ENCODE measurements at regions not wholly inside any gene's neighbourhood (a gene's known extent, or its start where the extent isn't known, plus 50 kb on each side); places are given as distances from the start of the nearest gene placed in this dataset.

DNA sequence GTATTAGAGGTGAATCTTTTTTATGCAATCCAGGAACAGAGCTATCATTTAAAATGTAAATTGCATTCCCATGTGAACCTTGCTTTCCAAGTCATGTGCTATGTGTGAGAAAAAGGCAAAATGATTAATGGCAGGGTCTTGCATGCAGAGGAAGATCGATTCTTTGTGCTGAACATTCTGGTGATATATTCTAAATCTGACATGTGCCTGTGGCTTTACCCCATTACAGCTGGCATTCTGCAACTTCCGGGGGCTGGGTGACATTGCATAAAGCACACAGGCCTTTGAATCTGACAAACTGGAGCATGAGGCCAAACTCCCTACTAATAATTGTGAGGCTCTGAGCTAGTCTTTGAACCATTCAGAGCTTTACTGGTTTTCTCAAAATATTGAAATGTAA is 1449.7 kb downstream of the CDH8 start:
- H3K36me3 ChIP-seq (ENCODE audit: control insufficient read depth, insufficient read depth, low read length) = no peaks in the 10 kb centered on the region
- TF ChIP-seq, protein P1, sequence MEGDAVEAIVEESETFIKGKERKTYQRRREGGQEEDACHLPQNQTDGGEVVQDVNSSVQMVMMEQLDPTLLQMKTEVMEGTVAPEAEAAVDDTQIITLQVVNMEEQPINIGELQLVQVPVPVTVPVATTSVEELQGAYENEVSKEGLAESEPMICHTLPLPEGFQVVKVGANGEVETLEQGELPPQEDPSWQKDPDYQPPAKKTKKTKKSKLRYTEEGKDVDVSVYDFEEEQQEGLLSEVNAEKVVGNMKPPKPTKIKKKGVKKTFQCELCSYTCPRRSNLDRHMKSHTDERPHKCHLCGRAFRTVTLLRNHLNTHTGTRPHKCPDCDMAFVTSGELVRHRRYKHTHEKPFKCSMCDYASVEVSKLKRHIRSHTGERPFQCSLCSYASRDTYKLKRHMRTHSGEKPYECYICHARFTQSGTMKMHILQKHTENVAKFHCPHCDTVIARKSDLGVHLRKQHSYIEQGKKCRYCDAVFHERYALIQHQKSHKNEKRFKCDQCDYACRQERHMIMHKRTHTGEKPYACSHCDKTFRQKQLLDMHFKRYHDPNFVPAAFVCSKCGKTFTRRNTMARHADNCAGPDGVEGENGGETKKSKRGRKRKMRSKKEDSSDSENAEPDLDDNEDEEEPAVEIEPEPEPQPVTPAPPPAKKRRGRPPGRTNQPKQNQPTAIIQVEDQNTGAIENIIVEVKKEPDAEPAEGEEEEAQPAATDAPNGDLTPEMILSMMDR (IDR thresholded peaks at IDR 0.05; ENCODE audit: insufficient read depth, low read depth, low read length) = no peak
- POLR2A ChIA-PET = no interaction called here
- no peak overlapping the region for H3K4me3 ChIP-seq (ENCODE audit: low read depth, low read length)
- CTCF ChIA-PET = no interaction called here
- no peaks in the 10 kb centered on the region for H3K27me3 ChIP-seq (ENCODE audit: control insufficient read depth, insufficient read depth, low read length)
- DNase-seq (ENCODE audit: low read depth) = no peak

DNA sequence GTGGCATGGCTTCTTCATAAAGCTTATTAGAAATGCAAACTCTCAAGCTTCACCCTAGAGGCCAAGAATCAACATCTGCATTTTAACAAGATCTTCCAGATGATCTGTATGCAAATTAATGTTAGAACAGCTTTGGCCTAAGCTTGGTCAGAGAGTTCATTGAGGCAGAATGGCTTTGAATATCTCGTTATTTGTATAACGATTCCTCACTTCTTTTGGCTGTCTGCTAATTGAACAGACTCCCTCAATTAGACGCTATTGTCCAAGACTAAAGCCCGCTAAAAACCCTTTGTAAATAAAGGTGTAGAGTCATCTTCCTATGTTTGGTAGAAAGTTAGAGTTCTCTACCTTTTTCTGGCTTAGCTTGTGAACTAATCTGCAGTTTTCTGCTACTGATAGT is 1453.7 kb downstream of the CDH8 start:
- no peak for DNase-seq (ENCODE audit: low read depth)
- TF ChIP-seq, protein P1 (IDR thresholded peaks at IDR 0.05; ENCODE audit: insufficient read depth, low read depth, low read length) = no peak
- H3K4me3 ChIP-seq (ENCODE audit: low read depth, low read length) = no peak overlapping the region
- ChIA-PET POLR2A (no interaction called here), CTCF (no interaction called here)
- no peaks in the 10 kb centered on the region for H3K27me3 ChIP-seq (ENCODE audit: control insufficient read depth, insufficient read depth, low read length)
- H3K36me3 ChIP-seq (ENCODE audit: control insufficient read depth, insufficient read depth, low read length) = no peaks in the 10 kb centered on the region

DNA sequence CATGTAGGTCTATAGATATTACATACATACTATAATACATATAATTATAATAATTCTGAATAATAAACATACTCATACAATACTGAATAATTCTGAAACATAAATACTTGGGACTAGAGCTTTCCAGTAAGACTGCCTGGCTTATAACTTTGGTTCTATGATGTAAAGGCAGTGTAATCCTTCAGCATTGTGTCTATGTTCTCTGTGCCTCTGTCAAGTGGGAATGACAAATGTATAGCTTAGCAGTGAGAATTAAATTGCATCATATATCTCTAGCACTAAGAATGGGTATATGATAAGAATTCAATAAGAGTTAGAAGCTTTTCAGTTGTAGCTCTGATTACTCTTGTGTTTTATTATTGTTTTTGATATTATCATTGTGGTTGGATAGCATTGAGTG is 1469.3 kb downstream of the CDH8 start:
- Histone ChIP-seq H3K4me3 (ENCODE audit: low read depth, low read length) (no peak overlapping the region), H3K27me3 (ENCODE audit: control insufficient read depth, insufficient read depth, low read length) (no peaks in the 10 kb centered on the region), H3K36me3 (ENCODE audit: control insufficient read depth, insufficient read depth, low read length) (no peaks in the 10 kb centered on the region)
- no peak for DNase-seq (ENCODE audit: low read depth)
- ChIA-PET POLR2A (no interaction called here), CTCF (no interaction called here)
- TF ChIP-seq, protein P1 (IDR thresholded peaks at IDR 0.05; ENCODE audit: insufficient read depth, low read depth, low read length) = no peak

DNA sequence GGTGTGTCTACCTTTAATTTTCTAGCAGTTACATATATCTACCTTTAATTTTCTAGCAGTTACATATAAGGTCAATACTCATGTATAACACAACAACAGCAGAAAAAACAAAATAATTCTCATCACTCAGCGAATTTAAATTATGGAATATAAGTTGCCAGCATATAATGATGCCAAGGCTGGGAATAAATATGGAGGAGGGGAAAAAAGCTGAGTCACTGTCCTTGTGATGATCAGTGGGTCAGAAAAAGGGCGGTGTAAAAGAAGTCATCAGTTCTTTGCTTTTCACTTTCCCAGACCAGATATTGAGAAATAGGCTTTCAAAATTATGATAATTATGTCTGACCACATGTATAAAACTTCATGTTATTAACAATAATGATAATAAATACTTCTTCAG is 1471.7 kb downstream of the CDH8 start:
- TF ChIP-seq, protein P1 (IDR thresholded peaks at IDR 0.05; ENCODE audit: insufficient read depth, low read depth, low read length) = no peak
- no peak for DNase-seq (ENCODE audit: low read depth)
- H3K36me3 ChIP-seq (ENCODE audit: control insufficient read depth, insufficient read depth, low read length) = no peaks in the 10 kb centered on the region
- no peaks in the 10 kb centered on the region for H3K27me3 ChIP-seq (ENCODE audit: control insufficient read depth, insufficient read depth, low read length)
- ChIA-PET POLR2A (no interaction called here), CTCF (no interaction called here)
- no peak overlapping the region for H3K4me3 ChIP-seq (ENCODE audit: low read depth, low read length)

DNA sequence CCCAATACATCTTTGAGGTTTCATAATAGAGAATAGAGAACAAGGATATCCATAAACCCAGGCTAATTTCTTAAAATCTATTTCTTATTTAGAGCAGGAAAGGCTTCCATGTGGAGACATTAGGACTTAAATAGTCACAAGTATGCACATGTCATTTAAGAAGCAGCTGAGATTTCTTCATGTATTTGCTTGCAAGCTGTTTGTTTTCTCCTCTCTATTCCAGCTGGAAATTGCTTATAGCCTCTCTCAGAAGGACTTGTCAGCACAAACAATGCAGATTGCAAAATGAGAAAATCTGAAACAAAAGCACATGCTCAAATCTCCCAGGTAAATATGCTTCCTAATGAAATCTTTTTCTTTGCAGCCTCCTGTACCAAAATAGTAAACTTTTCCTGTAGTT is 1473.1 kb downstream of the CDH8 start:
- Histone ChIP-seq H3K4me3 (ENCODE audit: low read depth, low read length) (no peak overlapping the region), H3K27me3 (ENCODE audit: control insufficient read depth, insufficient read depth, low read length) (no peaks in the 10 kb centered on the region), H3K36me3 (ENCODE audit: control insufficient read depth, insufficient read depth, low read length) (no peaks in the 10 kb centered on the region)
- ChIA-PET CTCF (no interaction called here), POLR2A (no interaction called here)
- TF ChIP-seq, protein P1 (IDR thresholded peaks at IDR 0.05; ENCODE audit: insufficient read depth, low read depth, low read length) = no peak
- no peak for DNase-seq (ENCODE audit: low read depth)

Measured in BJ (cell line).